Body of pancreas (tissue), 4 donors: ENCODE measurements at regions not wholly inside any gene's neighbourhood (a gene's known extent, or its start where the extent isn't known, plus 50 kb on each side); places are given as distances from the start of the nearest gene placed in this dataset.

Source experiments
- POLR2A ChIP-seq, 3 donors: fragments of 450-650 bp; IDR thresholded peaks; one replicate each; pipeline ENCODE4 v1.6.1; 2016; ENCODE audit warnings: antibody characterized with exemption in 3 of 3, mild to moderate bottlenecking in 2 of 3
- TF ChIP-seq, protein P1 (sequence below), 7 experiments: fragments of 450-650 bp in 4 of 7; fragments of 200-600 bp in 3 of 7; sonication (generic) in 3 of 7; IDR thresholded peaks; one replicate each; pipeline ENCODE4 v1.5.1; 2016 to 2019; ENCODE audit warnings: antibody characterized with exemption in 7 of 7

DNA sequence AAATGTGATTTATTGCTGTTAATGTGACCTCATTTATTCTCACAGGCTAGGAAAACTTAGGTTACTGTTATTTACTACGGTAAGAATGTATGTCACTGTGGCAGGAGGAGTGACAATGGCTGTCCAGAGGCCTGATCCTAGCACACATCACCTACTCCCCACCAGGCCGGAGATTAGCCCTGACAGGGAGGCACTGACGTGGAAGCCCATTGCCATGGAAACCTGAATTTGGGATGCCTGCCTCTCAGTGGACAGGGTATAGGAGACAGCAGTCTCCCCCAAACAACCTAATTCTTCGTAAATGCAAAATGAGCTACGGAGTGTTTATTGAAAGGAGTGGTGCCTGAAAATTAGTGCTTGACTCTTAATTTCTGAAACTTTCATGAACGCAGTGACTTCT lies 87.6 kb upstream of the SMARCA2 start:
- TF ChIP-seq, protein P1, sequence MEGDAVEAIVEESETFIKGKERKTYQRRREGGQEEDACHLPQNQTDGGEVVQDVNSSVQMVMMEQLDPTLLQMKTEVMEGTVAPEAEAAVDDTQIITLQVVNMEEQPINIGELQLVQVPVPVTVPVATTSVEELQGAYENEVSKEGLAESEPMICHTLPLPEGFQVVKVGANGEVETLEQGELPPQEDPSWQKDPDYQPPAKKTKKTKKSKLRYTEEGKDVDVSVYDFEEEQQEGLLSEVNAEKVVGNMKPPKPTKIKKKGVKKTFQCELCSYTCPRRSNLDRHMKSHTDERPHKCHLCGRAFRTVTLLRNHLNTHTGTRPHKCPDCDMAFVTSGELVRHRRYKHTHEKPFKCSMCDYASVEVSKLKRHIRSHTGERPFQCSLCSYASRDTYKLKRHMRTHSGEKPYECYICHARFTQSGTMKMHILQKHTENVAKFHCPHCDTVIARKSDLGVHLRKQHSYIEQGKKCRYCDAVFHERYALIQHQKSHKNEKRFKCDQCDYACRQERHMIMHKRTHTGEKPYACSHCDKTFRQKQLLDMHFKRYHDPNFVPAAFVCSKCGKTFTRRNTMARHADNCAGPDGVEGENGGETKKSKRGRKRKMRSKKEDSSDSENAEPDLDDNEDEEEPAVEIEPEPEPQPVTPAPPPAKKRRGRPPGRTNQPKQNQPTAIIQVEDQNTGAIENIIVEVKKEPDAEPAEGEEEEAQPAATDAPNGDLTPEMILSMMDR (IDR thresholded peaks at IDR 0.05): no peak
- TF ChIP-seq POLR2A (IDR thresholded peaks at IDR 0.05): no peak
